Superior temporal gyrus (tissue), 1 donor: ENCODE measurements at regions not wholly inside any gene's neighbourhood (a gene's known extent, or its start where the extent isn't known, plus 50 kb on each side); places are given as distances from the start of the nearest gene placed in this dataset.
A peak's percentile ranks its signal among the peaks of the same experiment; 100 is the strongest.

Source experiments
- DNase-seq: peaks from one replicate; pipeline ENCODE4 v3.0.0-alpha.2; 2016; ENCODE audit errors: extremely low spot score

- no peak for DNase-seq
Observed at GRCh38 chr11:69917529-69917928, 98.3 kb upstream of the FGF3 start.

DNA sequence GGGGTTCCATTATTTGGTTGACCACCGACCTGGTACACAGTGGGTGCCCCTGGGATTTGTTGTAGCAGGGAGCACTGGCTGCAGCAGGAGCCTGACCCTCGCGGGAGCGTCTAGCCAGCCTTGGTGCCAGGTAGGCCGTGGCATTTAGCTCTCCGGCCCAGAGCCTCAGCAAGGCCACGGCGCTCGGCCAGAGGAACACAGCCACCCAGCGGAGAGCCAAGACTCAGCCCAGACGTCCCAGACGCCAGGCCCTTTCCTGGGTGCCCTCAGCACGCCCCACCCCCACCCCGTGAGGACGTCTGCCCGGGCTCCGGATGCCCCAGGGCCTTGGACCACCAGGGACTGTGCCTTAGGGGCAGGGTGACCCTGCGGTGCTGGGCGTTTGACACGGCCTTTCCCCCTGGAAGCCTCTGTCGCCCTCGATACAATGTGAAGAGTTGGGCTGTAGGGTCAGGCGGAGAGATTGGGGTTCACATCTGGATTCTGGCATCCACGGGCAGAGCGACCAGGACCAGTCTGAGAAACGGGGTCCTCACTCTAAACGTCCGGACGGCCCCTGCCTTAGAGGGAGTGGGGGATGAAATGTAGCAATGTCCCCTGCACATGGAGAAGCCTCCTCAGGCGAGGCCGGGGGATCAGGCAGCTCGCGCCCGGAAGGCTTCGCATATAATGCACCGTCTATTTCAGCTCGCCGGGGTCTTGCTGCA is 99.2 kb upstream of the FGF3 start:
- no peak for DNase-seq

GRCh38 chr11:69918938-69919650 is 99.9 kb upstream of the FGF3 start:
- DNase-seq = peak; percentile 55

DNA sequence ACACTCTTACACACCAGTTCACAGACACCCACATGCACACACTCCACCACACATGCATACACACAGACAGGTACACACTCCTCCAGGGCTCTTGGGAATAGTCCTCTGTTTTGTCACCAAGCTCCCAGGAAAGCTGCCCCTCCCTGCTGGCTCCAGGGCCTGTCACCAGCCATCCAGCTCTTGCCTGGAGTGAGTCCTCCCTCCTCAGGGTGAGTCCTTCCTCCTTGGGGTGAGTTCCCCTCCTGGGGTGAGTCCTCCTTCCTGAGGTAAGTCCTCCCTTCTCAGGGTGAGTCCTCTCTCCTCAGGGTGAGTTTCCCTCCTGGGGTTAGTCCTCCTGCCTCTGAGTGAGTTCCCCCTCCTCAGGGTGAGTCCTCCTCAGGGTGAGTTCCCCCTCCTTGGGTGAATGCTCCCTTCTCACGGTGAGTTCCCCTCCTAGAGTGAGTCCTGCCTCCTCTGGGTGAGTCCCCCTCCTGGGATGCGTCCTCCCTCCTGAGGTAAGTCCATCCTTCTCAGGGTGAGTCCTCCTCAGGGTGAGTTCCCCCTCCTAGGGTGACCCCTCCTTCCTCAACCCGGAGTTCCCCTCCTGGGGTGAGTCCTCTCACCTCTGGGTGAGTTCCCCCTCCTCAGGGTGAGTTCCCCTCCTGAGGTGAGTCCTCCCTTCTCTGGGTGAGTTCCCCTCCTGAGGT is 100.6 kb upstream of the FGF3 start:
- no peak for DNase-seq

GRCh38 chr11:69920345-69921127 is 101.3 kb upstream of the FGF3 start:
- no peak for DNase-seq

DNA sequence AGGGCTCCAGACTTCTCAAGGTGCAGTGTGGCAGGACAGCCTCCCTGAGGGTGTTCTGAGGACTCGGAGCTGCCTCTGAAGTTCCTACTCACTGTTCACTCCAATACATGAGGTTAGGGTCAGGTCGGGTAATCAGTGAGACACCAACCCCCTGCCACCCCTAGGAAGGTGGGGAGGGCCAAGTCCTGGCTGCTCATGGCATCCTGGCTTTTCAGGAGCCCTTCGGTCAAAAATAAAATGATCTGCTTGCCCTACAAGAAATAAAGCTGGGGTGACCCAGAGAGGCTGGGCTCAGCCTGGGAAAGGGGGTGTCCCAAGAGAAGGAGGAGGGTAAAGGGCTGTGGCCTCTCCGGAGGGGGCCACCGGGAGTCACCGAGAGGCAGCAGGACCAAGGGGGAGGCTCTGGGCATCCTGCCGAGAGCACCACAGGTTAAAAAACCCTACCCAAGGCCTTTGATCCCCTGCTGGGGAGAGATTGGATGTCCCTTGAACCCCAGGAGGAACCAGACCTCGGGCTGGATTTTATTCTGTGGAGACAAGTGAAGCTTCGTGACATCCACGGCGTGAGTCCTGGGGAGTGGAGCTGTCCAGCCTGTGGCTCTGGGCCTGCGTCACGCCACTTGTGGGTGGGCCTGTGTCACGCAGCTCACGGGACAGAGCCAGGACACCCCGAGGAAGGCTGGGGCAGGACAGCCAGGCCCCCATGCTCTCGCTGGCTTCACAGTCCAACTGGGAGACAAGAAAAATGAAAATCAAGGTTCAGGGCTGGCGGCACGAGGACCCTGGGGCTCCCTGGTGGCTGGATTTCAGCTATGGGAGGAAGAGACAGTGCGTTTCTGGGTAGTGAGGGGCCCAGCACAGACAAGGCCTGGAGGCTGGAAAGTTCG is 102.2 kb upstream of the FGF3 start:
- no peak for DNase-seq

DNA sequence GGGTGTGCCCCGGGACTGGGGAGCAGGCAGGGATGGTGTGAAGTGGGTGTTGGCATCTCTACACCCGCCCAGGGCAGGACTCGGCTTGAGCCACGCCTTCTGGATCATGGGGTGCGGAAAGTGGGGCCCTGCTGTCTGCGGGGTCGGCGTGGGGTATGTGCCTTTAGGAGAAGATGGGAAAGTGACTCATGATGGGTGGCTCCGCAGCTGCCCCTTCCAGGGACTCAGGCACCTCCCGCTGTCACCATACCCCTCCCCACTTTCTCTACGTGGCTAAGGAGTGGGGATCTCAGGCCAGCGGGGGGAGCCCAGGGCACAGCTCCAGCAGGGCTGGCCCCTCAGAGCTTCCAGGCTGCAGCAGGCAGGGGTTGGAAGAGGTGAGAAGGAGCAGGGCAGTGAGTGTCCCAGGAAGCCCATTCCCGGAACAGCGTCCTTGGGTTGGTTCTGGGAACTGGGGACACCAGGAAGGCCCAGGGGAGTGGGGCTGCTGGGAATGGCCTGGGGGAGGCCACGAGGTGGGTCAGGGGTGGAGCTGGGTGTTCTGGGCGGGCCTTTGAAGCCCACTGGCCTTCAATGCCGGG is 102.9 kb upstream of the FGF3 start:
- no peak for DNase-seq

GRCh38 chr11:69922596-69923111 is 103.4 kb upstream of the FGF3 start:
- DNase-seq = no peak

- DNase-seq = no peak
Observed at GRCh38 chr11:69923196-69923595, 104.0 kb upstream of the FGF3 start.

DNA sequence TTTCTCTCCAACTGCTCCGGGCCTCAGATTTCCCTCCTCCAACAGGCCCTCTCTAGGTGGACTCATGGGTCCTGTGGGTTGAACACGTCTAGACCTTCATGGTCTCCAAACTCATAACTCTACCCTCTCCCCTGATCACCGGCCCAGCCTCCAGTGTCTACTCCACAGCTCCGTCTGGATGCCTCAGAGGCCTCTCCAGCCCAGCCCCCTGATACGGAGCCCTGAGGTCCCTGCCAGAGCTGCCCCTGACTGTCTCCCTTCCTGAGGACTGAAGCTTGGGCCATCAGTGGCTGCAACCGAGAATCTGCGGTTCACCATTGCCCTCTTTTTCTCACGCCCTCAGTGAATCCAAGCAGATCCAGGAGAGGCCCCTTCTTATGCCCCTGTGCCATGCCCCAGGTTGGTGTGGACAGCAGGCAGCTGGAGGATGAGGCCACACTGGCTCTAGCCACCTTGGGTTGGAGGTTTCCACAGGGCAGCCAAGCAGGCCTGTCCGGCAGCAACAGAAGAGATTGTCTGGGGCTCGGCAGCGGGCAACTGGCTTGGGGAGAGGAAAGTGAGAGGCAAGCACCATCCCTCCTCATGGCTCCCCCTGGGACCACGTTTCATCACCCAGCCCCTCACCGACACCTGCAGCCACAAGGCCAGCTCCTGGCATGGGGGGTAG is 104.6 kb upstream of the FGF3 start:
- DNase-seq = no peak

DNA sequence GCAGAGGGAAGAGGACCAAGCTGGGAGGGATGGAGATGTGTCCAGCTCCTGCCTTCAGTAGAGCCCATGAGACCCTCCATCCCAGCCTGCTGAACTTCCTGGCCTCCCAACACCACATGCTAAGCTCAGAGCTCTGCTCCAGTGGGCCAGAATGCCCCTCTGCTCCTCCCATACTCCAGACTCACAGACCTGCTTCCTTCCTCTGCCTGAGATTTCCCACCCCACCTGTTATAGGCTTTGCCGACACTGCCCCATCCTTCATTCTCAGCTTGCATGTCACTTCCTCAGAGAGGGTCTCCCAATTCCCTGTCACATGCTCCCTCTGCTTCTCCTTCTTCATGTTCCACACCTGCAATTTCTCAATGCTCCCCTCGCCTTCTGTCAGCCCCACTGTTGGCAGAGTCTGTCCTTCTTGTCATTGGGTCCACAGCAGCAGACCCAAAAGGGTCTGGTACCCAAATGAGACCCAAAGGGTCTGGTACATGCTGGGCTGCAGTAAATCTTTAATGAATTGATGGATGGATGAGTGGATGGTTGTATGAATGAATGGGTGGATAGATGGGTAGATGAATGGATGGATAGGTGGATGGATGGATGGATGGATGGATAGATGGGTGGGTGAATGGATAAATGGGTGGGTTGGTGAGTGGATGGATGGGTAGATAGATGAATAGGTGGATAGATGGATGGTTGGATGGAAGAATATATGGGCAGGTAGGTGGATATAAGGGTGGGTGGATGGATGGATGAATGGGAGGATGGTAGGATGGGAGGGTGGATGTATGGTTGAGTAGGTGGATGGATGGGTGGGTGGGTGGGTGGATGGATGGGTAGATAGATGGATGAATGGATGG is 105.3 kb upstream of the FGF3 start:
- no peak for DNase-seq

DNA sequence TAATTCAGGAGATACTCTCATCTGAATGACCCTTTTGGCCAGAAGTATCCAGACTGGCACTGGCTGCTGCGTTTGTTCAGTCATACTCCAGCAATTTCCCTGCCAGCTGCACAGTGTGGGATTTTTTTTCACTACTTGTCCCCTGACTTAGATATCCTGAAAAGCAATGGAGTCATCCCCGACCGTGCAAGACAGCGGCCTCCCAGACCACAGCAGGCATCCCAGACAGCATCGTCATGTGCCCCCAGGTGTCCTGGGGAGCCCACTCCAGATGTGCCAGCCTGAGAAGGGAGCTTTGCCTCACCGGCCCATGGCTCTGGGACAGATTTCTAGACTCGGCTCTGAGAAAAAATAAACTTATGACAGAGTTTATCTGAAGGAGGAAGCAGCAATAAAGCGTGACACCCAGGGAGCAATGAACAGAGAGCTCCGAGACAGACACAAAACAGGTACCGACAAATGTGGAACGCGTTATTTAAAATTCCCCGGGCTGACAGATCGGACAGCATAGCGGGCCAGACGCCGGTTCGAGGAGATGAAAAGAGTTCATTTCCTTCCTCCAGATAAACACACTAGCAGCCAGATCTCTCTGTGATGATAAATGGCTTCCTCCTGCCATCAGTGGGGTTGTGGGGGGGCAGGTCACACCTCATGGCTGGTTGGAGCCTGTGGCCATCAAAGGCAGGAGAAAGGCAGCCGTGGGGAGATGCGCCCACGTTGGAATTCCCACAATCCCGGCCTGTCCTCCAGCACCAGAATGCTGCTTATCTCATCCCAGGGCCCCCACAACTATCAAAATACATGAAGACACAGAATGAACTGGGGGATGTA is 106.4 kb upstream of the FGF3 start:
- DNase-seq = no peak

GRCh38 chr11:69926376-69927050 is 107.3 kb upstream of the FGF3 start:
- DNase-seq = no peak

DNA sequence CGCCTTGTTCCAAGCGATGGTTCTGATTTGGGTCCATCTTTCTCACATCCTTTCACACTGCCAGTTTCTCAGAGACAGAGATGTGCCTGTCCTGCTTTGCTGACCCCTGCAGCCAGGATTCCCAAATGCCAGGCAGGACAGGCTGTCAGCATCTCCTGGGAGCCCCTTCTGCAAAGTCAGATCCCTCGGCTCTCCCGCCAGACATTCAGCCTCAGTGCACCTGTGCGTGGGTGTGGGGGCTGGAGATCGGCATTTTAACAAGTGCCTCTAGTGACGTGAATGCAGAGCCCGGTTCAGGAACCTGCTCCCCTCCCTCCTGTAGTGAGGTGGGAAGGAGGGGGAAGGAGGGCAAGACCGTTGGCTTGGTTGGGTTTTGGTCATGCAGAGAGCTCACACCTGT is 108.9 kb upstream of the FGF3 start:
- no peak for DNase-seq

- DNase-seq = no peak
Observed at GRCh38 chr11:69928975-69929374, 109.8 kb upstream of the FGF3 start.

- DNase-seq = no peak
Observed at GRCh38 chr11:69930081-69931059, 111.2 kb upstream of the FGF3 start.
